Skeletal muscle tissue (tissue), 3 donors: ENCODE measurements at regions not wholly inside any gene's neighbourhood (a gene's known extent, or its start where the extent isn't known, plus 50 kb on each side); places are given as distances from the start of the nearest gene placed in this dataset.

Experiments
- H3K27ac ChIP-seq: one replicate; pipeline ENCODE4 v1.7.0; 2013; ENCODE audit warnings: mild to moderate bottlenecking, low read depth, low read length, inconsistent platforms
- H3K27me3 ChIP-seq, 3 donors: one replicate each; pipeline ENCODE4 v1.7.0; 2013; ENCODE audit warnings: low read length in 3 of 3; ENCODE audit not compliant: control insufficient read depth in 3 of 3, insufficient read depth in 3 of 3
- H3K36me3 ChIP-seq, 3 donors: one replicate each; pipeline ENCODE4 v1.7.0; 2013; ENCODE audit warnings: low read length in 3 of 3; ENCODE audit not compliant: control insufficient read depth in 3 of 3, insufficient read depth in 3 of 3
- H3K4me1 ChIP-seq, 3 donors: one replicate each; pipeline ENCODE4 v1.7.0; 2013; ENCODE audit warnings: low read length in 3 of 3, mild to moderate bottlenecking in 3 of 3; ENCODE audit not compliant: control insufficient read depth in 3 of 3, insufficient read depth in 3 of 3
- H3K4me3 ChIP-seq, 3 donors: one replicate each; pipeline ENCODE4 v1.7.0; 2013; ENCODE audit warnings: low read length in 3 of 3
- H3K9ac ChIP-seq, 3 donors: one replicate each; pipeline ENCODE4 v1.7.0; 2013; ENCODE audit warnings: low read length in 3 of 3, mild to moderate bottlenecking in 3 of 3, moderate library complexity in 2 of 3, low read depth in 1 of 3
- H3K9me3 ChIP-seq, 3 donors: one replicate each; pipeline ENCODE4 v1.7.0; 2013; ENCODE audit warnings: low read length in 3 of 3; ENCODE audit not compliant: control insufficient read depth in 3 of 3
- donor health status: Osteomylitis.

GRCh38 chr10:10346390-10347150, 671.1 kb upstream of the CELF2 start:
- Histone ChIP-seq H3K27me3 (no peaks in the 10 kb centered on the region), H3K9me3 (no peaks in the 10 kb centered on the region), H3K4me1 (no peaks in the 10 kb centered on the region), H3K4me3 (no peak overlapping the region), H3K9ac (no peak overlapping the region), H3K36me3 (no peaks in the 10 kb centered on the region), H3K27ac (no peak overlapping the region)

DNA sequence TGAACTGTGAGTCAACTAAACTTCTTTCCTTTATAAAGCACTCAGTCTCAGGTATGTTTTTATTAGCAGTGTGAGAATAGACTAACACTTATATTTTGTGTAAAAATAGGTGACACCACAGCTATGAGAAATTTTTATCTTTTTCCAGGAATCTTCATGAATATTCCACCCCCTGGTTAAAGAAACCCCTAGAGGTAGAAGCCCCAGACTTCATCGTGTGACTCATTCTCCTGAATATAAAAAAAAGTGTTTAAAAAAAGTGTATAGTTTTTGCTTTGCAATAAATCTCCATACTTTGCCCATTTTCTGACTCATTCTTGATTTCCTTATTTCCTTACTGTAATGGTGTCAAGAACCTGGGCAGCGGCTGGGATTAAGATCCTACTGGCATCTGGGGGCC, 667.6 kb upstream of the CELF2 start:
- H3K4me1 ChIP-seq: no peaks in the 10 kb centered on the region
- H3K36me3 ChIP-seq: no peaks in the 10 kb centered on the region
- H3K27me3 ChIP-seq: no peaks in the 10 kb centered on the region
- H3K9ac ChIP-seq: no peak overlapping the region
- no peak overlapping the region for H3K27ac ChIP-seq
- no peak overlapping the region for H3K4me3 ChIP-seq
- no peaks in the 10 kb centered on the region for H3K9me3 ChIP-seq

DNA sequence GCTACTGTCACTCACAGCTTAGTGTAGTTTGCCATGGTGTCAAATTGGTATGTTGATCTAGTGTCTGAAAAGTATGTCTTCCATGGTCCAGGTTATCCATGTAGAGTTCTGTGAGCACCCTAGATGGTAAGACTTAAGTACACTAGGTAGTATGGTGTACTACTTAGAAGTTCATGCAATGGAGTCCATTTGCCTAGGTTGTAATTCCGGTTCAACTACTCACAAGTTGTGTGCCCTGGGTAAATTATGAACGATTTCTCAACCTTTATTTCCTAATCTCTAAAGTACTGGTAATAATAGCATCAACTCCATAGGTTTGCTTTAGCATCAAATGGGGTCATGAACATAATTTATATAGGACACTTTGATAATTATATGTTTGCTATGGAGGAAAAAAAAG, 666.2 kb upstream of the CELF2 start:
- Histone ChIP-seq H3K9me3 (no peaks in the 10 kb centered on the region), H3K36me3 (no peaks in the 10 kb centered on the region)

GRCh38 chr10:10353326-10353868, 664.3 kb upstream of the CELF2 start:
- no peaks in the 10 kb centered on the region for H3K27me3 ChIP-seq
- no peak overlapping the region for H3K4me3 ChIP-seq
- H3K9me3 ChIP-seq: no peaks in the 10 kb centered on the region
- H3K9ac ChIP-seq: no peak overlapping the region
- no peaks in the 10 kb centered on the region for H3K36me3 ChIP-seq
- no peaks in the 10 kb centered on the region for H3K4me1 ChIP-seq
- H3K27ac ChIP-seq: no peak overlapping the region

More for the DNA sequence above, 666.2 kb upstream of the CELF2 start:
- Histone ChIP-seq H3K27me3 (no peaks in the 10 kb centered on the region), H3K4me1 (no peaks in the 10 kb centered on the region), H3K27ac (no peak overlapping the region), H3K4me3 (no peak overlapping the region), H3K9ac (no peak overlapping the region)

DNA sequence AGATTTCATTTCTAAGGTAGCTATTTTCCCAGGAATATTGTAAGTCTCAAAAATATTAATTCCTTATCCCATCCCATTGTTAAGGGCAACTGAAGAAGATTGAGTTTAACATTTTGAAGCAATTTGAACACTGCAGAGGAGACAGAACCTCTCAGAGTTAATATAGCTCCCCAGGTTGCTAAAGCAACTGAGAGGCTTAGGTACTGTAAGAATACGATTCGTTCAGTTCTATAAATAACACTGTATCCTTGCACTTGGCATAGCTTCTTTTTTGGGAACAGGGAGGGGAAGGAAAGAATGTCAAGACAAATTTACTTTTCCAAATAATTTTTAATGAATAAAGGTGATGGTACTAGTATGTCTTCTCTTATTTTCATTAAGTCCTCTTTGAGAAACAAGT, 658.4 kb upstream of the CELF2 start:
- no peak overlapping the region for H3K9ac ChIP-seq
- H3K4me3 ChIP-seq: no peak overlapping the region
- no peaks in the 10 kb centered on the region for H3K27me3 ChIP-seq
- H3K4me1 ChIP-seq: no peaks in the 10 kb centered on the region
- no peak overlapping the region for H3K27ac ChIP-seq
- H3K36me3 ChIP-seq: no peaks in the 10 kb centered on the region
- H3K9me3 ChIP-seq: no peaks in the 10 kb centered on the region

DNA sequence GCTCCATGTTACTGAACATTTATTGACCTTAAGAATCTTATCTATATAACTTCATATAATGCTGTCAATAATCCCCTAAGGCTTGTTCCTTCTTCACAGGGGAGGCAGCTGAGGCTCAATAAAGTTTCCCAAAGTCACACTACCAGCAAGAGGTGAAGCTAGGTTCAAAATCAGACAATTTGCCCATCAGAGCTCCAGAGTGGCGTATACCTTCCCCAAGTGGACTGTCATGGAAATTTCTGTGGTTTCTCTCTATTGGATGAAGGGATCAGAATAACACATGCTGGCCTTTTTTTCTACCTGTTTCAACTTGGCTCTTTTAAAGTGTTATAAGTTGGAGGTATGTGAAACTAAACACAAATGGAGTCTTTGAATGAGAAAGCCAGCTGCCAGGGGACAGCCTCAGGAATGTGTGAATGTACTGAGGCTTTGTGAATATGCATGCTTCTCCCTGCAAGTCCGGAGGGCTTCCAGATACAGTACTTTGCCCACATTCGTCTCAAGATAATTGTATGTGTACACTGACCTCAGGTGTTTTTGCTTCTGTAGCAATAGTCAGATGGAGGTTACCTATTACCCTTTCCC, 656.3 kb upstream of the CELF2 start:
- H3K4me1 ChIP-seq: no peaks in the 10 kb centered on the region
- no peak overlapping the region for H3K9ac ChIP-seq
- H3K27ac ChIP-seq: no peak overlapping the region
- H3K9me3 ChIP-seq: no peaks in the 10 kb centered on the region
- H3K4me3 ChIP-seq: no peak overlapping the region
- H3K27me3 ChIP-seq: no peaks in the 10 kb centered on the region
- H3K36me3 ChIP-seq: no peaks in the 10 kb centered on the region

DNA sequence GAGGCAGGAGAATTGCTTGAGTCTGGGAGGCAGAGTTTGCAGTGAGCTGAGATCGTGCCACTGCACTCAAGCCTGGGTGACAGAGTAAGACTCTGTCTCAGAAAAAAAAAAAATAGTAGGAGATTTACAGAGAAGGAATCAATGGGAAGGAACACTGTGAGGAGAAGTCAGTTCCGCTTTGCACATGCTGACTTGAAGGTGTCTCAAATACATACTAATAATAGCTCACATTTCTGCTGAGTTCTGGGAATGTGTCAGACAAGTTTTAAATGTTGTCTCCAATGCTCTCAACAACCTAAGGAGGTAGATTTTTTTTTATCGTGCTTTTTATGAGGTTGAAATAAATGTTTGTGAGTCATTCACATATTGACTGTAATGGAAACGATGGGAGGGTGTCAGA, 654.9 kb upstream of the CELF2 start:
- Histone ChIP-seq H3K9me3 (no peaks in the 10 kb centered on the region), H3K9ac (no peak overlapping the region), H3K4me1 (no peaks in the 10 kb centered on the region), H3K27ac (no peak overlapping the region), H3K4me3 (no peak overlapping the region), H3K27me3 (no peaks in the 10 kb centered on the region), H3K36me3 (no peaks in the 10 kb centered on the region)

DNA sequence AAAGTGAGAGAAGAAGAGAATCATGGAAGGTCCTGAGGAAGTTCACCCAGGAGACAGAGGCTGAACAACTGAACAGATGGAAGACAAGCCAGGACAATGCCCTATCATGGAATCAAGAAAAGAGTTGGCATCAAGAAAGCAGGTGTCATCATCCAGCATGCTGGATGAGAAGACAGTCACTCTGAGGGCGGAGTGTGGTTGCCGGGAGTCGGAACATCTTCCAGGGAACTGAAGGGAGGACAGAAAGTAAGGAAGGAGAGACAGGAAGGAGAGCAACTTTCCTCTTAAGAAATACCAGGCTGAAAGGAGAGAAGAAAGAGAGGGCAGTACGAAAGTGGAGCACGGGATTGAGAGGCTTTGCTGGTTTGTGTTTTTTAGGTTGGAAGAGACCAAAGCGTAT, 654.5 kb upstream of the CELF2 start:
- H3K27me3 ChIP-seq: no peaks in the 10 kb centered on the region
- H3K9ac ChIP-seq: no peak overlapping the region
- H3K9me3 ChIP-seq: no peaks in the 10 kb centered on the region
- no peak overlapping the region for H3K4me3 ChIP-seq
- H3K27ac ChIP-seq: no peak overlapping the region
- no peaks in the 10 kb centered on the region for H3K4me1 ChIP-seq
- no peaks in the 10 kb centered on the region for H3K36me3 ChIP-seq

- no peaks in the 10 kb centered on the region for H3K4me1 ChIP-seq
- H3K9me3 ChIP-seq: no peaks in the 10 kb centered on the region
- H3K36me3 ChIP-seq: no peaks in the 10 kb centered on the region
- no peak overlapping the region for H3K9ac ChIP-seq
- no peak overlapping the region for H3K4me3 ChIP-seq
- peaks cover 0 to 2% (median 0%) of the 10 kb centered on the region in 3 donors for H3K27me3 ChIP-seq
- no peak overlapping the region for H3K27ac ChIP-seq
Measured at GRCh38 chr10:10364902-10365301, 652.8 kb upstream of the CELF2 start.

DNA sequence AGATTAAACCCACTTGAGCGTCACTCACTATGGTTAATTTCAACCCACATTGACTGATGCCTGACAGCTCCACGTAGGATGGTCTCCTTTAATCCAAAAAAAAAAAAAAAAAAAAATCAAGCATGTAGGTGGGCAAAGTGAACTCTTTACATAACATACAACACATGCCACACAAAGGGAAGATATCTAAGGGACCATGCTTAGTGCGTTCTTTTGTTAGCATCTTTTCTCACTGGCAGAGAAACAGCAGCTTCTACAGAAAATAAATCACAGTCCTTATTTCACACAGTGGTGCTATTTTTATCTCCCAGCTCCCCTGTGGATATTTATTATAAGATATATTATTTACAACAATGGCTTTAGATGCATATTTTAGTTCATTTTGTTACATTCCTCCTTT, 652.0 kb upstream of the CELF2 start:
- Histone ChIP-seq H3K9me3 (no peaks in the 10 kb centered on the region), H3K4me3 (no peak overlapping the region), H3K27ac (no peak overlapping the region), H3K4me1 (no peaks in the 10 kb centered on the region), H3K36me3 (no peaks in the 10 kb centered on the region), H3K9ac (no peak overlapping the region), H3K27me3 (peaks cover 0 to 2% (median 0%) of the 10 kb centered on the region in 3 donors)
